NCI-H128 (cell line): ENCODE measurements at regions not wholly inside any gene's neighbourhood (a gene's known extent, or its start where the extent isn't known, plus 50 kb on each side); places are given as distances from the start of the nearest gene placed in this dataset.
"Not testable (repeated sequence)": the region's sequence is repeated elsewhere in the genome, so short reads cannot be mapped to it uniquely, and the experiment has no call there.

Source experiments
- DNase-seq: peaks from one replicate; lab custom pipeline; 2025; ENCODE audit not compliant: unreplicated experiment; lab: John Stamatoyannopoulos, UW

- DNase-seq: not testable (repeated sequence)
Observed at GRCh38 chr3:159510988-159511387, 477.6 kb upstream of the IL12A start.

- DNase-seq: no peak
Observed at GRCh38 chr3:159513444-159513843, 475.2 kb upstream of the IL12A start.

- DNase-seq: no peak
Observed at GRCh38 chr3:159513867-159514380, 474.7 kb upstream of the IL12A start.

- no peak for DNase-seq
Observed at GRCh38 chr3:159517105-159517504, 471.5 kb upstream of the IL12A start.

GRCh38 chr3:159520638-159521037, 468.0 kb upstream of the IL12A start:
- no peak for DNase-seq

- no peak for DNase-seq
Observed at GRCh38 chr3:159522276-159522675, 466.4 kb upstream of the IL12A start.

- no peak for DNase-seq
Observed at GRCh38 chr3:159528251-159528895, 460.3 kb upstream of the IL12A start.

GRCh38 chr3:159532577-159532976, 456.1 kb upstream of the IL12A start:
- DNase-seq: no peak

- DNase-seq: no peak
Observed at GRCh38 chr3:159534496-159534895, 454.1 kb upstream of the IL12A start.

- no peak for DNase-seq
Observed at GRCh38 chr3:159536876-159537275, 451.8 kb upstream of the IL12A start.

GRCh38 chr3:159538507-159538906, 450.1 kb upstream of the IL12A start:
- no peak for DNase-seq

- no peak for DNase-seq
Observed at GRCh38 chr3:159540882-159541495, 447.6 kb upstream of the IL12A start.

GRCh38 chr3:159548675-159549335, 439.8 kb upstream of the IL12A start:
- DNase-seq: no peak

- DNase-seq: no peak
Observed at GRCh38 chr3:159555205-159555604, 433.4 kb upstream of the IL12A start.

GRCh38 chr3:159559771-159560170, 428.9 kb upstream of the IL12A start:
- DNase-seq: no peak

- no peak for DNase-seq
Observed at GRCh38 chr3:159560214-159560979, 428.2 kb upstream of the IL12A start.

GRCh38 chr3:159565313-159565712, 423.3 kb upstream of the IL12A start:
- no peak for DNase-seq

- no peak for DNase-seq
Observed at GRCh38 chr3:159583662-159584061, 405.0 kb upstream of the IL12A start.

- DNase-seq: no peak
Observed at GRCh38 chr3:159584421-159584820, 404.2 kb upstream of the IL12A start.

- no peak for DNase-seq
Observed at GRCh38 chr3:159586571-159587202, 401.9 kb upstream of the IL12A start.
